HepG2 (cell line): ENCODE measurements at regions not wholly inside any gene's neighbourhood (a gene's known extent, or its start where the extent isn't known, plus 50 kb on each side); places are given as distances from the start of the nearest gene placed in this dataset.
A peak's percentile ranks its signal among the peaks of the same experiment; 100 is the strongest.

Experiments used
- ATAC-seq: fragments of 200-7000 bp; cut with Tn5 transposase; 3 replicates; pipeline ENCODE4 v1.9.1; 2020; ENCODE audit warnings: mild to moderate bottlenecking, moderate library complexity
- BruUV-seq: library from RNA; stranded (reverse); fragments of 400-500 nt; replicated peaks from 2 replicates; lab custom pipeline; 2021; lab: Mats Ljungman, UMichigan
- CTCF ChIA-PET: fragments of 300-600 bp; formaldehyde crosslinking; extraction: SDS; loops from one replicate; lab custom pipeline; 2021; ENCODE audit warnings: low total read pairs, inconsistent platforms, low intra/inter-chr PET ratio; lab: Yijun Ruan, JAX
- POLR2A ChIA-PET: fragments of 350-600 bp; sonication (Branson Sonifier 250); formaldehyde crosslinking; loops from one replicate; lab custom pipeline; 2020; ENCODE audit warnings: antibody characterized with exemption, inconsistent platforms; lab: Yijun Ruan, JAX
- DNase-seq: peaks from one replicate; pipeline ENCODE4 v3.0.0-alpha.2; 2015; ENCODE audit warnings: low spot score
- FAIRE-seq: peaks from 3 replicates; lab custom pipeline; 2011; peaks lifted over from hg19 to GRCh38; lab: Jason Lieb, UNC
- H2AFZ ChIP-seq: one replicate; pipeline ENCODE4 v1.6.1; 2011; ENCODE audit warnings: low read length, inconsistent platforms
- H3K27ac ChIP-seq: fragments of 300-600 bp; 3 replicates; pipeline ENCODE4 v1.8.0; 2011; ENCODE audit warnings: mixed run types, mild to moderate bottlenecking, mixed read lengths, low read length, inconsistent platforms; ENCODE audit not compliant: insufficient read depth; ENCODE audit errors: extremely low read length
- H3K27me3 ChIP-seq, 2 experiments: fragments of 200-600 bp in 1 of 2; 2 replicates in 1 of 2; 3 replicates in 1 of 2; pipeline versions ENCODE4 v1.6.0 to v1.8.0; 2011; ENCODE audit warnings: low read length in 2 of 2, mild to moderate bottlenecking in 2 of 2, moderate library complexity in 2 of 2, inconsistent platforms in 1 of 2; ENCODE audit not compliant: insufficient read depth in 2 of 2, control insufficient read depth in 1 of 2
- H3K36me3 ChIP-seq, 2 experiments: fragments of 200-600 bp in 1 of 2; replicated peaks in 1 of 2; 2 replicates in 1 of 2; 3 replicates in 1 of 2; pipeline versions ENCODE4 v1.5.1 to v1.8.0; 2011; ENCODE audit warnings: low read length in 2 of 2, inconsistent platforms in 1 of 2; ENCODE audit not compliant: insufficient read depth in 2 of 2, control insufficient read depth in 1 of 2
- H3K4me1 ChIP-seq: 2 replicates; pipeline ENCODE4 v1.5.1; 2012; ENCODE audit warnings: low read length, inconsistent platforms; ENCODE audit not compliant: insufficient read depth
- H3K4me2 ChIP-seq: 2 replicates; pipeline ENCODE4 v1.6.0; 2011; ENCODE audit warnings: low read depth, low read length, inconsistent platforms
- H3K4me3 ChIP-seq, 3 experiments: fragments of 200-600 bp in 1 of 3; sonication (generic), shearing (Covaris generic) in 1 of 3; replicated peaks in 1 of 3; 2 replicates each; pipeline ENCODE4 v1.5.1; 2011 to 2016; ENCODE audit warnings: low read length in 3 of 3, inconsistent platforms in 2 of 3, low read depth in 2 of 3, mild to moderate bottlenecking in 2 of 3, control low read depth in 1 of 3, mixed read lengths in 1 of 3; ENCODE audit not compliant: insufficient read depth in 1 of 3
- H3K79me2 ChIP-seq: one replicate; pipeline ENCODE4 v1.6.1; 2011; ENCODE audit warnings: low read length, inconsistent platforms; ENCODE audit not compliant: insufficient read depth
- H3K9ac ChIP-seq: 2 replicates; pipeline ENCODE4 v1.6.0; 2011; ENCODE audit warnings: mild to moderate bottlenecking, low read depth, low read length, inconsistent platforms; ENCODE audit not compliant: insufficient read depth
- H3K9me3 ChIP-seq: 2 replicates; pipeline ENCODE4 v1.5.1; 2012; ENCODE audit warnings: mild to moderate bottlenecking, low read length
- H4K20me1 ChIP-seq: 2 replicates; pipeline ENCODE4 v1.6.0; 2011; ENCODE audit warnings: inconsistent platforms, mild to moderate bottlenecking, low read length, moderate library complexity; ENCODE audit not compliant: insufficient read depth
- CTCF ChIP-seq: sonication (generic); formaldehyde crosslinking; IDR thresholded peaks from 2 replicates; pipeline ENCODE4 v1.5.0; 2020; ENCODE audit warnings: mild to moderate bottlenecking, missing genetic modification reagents, moderate library complexity
- ESRRA ChIP-seq: sonication (generic); formaldehyde crosslinking; IDR thresholded peaks from 2 replicates; pipeline ENCODE4 v1.5.1; 2020; ENCODE audit warnings: mild to moderate bottlenecking, low read depth, missing genetic modification reagents
- FOXA1 ChIP-seq, 2 experiments: fragments of 450-650 bp in 1 of 2; sonication (generic) in 1 of 2; formaldehyde crosslinking in 1 of 2; IDR thresholded peaks; 2 replicates each; pipeline versions ENCODE4 v1.4.0 to v1.6.1; 2016 to 2020; ENCODE audit warnings: missing genetic modification reagents in 1 of 2
- NR2C2 ChIP-seq: sonication (generic); formaldehyde crosslinking; IDR thresholded peaks from 2 replicates; pipeline ENCODE4 v1.4.0; 2020; ENCODE audit warnings: missing genetic modification reagents, mild to moderate bottlenecking, moderate library complexity, borderline replicate concordance
- RNF2 ChIP-seq: fragments of 450-650 bp; conservative IDR thresholded peaks from 2 replicates; pipeline ENCODE4 v1.6.1; 2016; ENCODE audit warnings: low read depth
- RORA ChIP-seq: sonication (generic); formaldehyde crosslinking; IDR thresholded peaks from 2 replicates; pipeline ENCODE4 v1.5.0; 2020; ENCODE audit warnings: mild to moderate bottlenecking, missing genetic modification reagents, moderate library complexity
- SSRP1 ChIP-seq: IDR thresholded peaks from 2 replicates; pipeline ENCODE4 v1.6.1; 2016; ENCODE audit warnings: control low read depth
- ZBTB38 ChIP-seq: sonication (generic); formaldehyde crosslinking; IDR thresholded peaks from 2 replicates; pipeline ENCODE4 v1.5.1; 2020; ENCODE audit warnings: mild to moderate bottlenecking, missing genetic modification reagents
- ZNF10 ChIP-seq: sonication (generic); formaldehyde crosslinking; IDR thresholded peaks from 2 replicates; pipeline ENCODE4 v1.4.0; 2020; ENCODE audit warnings: mild to moderate bottlenecking, low read depth, missing genetic modification reagents, borderline replicate concordance
- ZNF138 ChIP-seq: sonication (generic); formaldehyde crosslinking; IDR thresholded peaks from 2 replicates; pipeline ENCODE4 v1.5.0; 2020; ENCODE audit warnings: mild to moderate bottlenecking, low read depth, missing genetic modification reagents
- ZNF33A ChIP-seq: sonication (generic); formaldehyde crosslinking; IDR thresholded peaks from 2 replicates; pipeline ENCODE4 v1.5.1; 2020; ENCODE audit warnings: missing genetic modification reagents, mild to moderate bottlenecking, moderate library complexity, borderline replicate concordance
- ZNF446 ChIP-seq: sonication (generic); formaldehyde crosslinking; IDR thresholded peaks from 2 replicates; pipeline ENCODE4 v1.5.0; 2020; ENCODE audit warnings: mild to moderate bottlenecking, missing genetic modification reagents
- ZNF574 ChIP-seq: sonication (generic); formaldehyde crosslinking; IDR thresholded peaks from 2 replicates; pipeline ENCODE4 v1.4.0; 2020; ENCODE audit warnings: missing genetic modification reagents
- ZNF644 ChIP-seq: IDR thresholded peaks from 2 replicates; pipeline ENCODE4 v1.6.1; 2016; ENCODE audit warnings: low read depth
- ZNF772 ChIP-seq: sonication (generic); formaldehyde crosslinking; IDR thresholded peaks from 2 replicates; pipeline ENCODE4 v1.5.0; 2020; ENCODE audit warnings: mild to moderate bottlenecking, missing genetic modification reagents
- WGBS: methylation state at CpG from one replicate; pipeline ENCODE4 v1.1.6; 2017; ENCODE audit warnings: low lambda C conversion rate; 5-methylcytosine and 5-hydroxymethylcytosine counted together
- in situ Hi-C: cut with HindIII; loops from 2 replicates; pipeline ENCODE4 v1.10.0; 2017; ENCODE audit warnings: low pct_unique_long_range_greater_than_20kb; ENCODE audit not compliant: extremely low pct_ligation_motif_present
- intact Hi-C: fragments of 100-400 bp; cut with micrococcal nuclease; formaldehyde crosslinking; loops from one replicate; pipeline ENCODE4 v1.10.0; 2022; ENCODE audit not compliant: unreplicated experiment

GRCh38 chr6:37092923-37093727 is 76.8 kb upstream of the PIM1 start (continued):
- no peak for TF ChIP-seq ZNF574 (CRISPR knock-in tag)
- TF ChIP-seq ZNF772 (CRISPR knock-in tag) = no peak

GRCh38 chr6:37093728-37094069 is 76.3 kb upstream of the PIM1 start:
- Histone ChIP-seq H3K36me3 (no peaks in the 10 kb centered on the region), H3K27me3 (no peaks in the 10 kb centered on the region), H3K27ac (no peak overlapping the region), H4K20me1 (no peaks in the 10 kb centered on the region), H3K9me3 (no peaks in the 10 kb centered on the region), H3K4me1 (peaks cover 78% of the 10 kb centered on the region), H3K79me2 (no peaks in the 10 kb centered on the region), H2AFZ (no peak overlapping the region), H3K4me2 (no peak overlapping the region), H3K9ac (no peak overlapping the region), H3K4me3 (no peak overlapping the region)
- 53% methylated on average over 6 of the region's 6 CpGs for WGBS
- ATAC-seq (no peak), FAIRE-seq (no peak), DNase-seq (no peak)
- in situ Hi-C loops = no loop called here
- intact Hi-C loops = no loop called here
- POLR2A ChIA-PET = interaction anchor here (2.3 to 2.9 kb wide), 2 partner anchors 8 to 10 kb away, joined by 8 to 9 read pairs; no protein-coding TSS in a partner anchor
- BruUV-seq = no TSS peak
- CTCF ChIA-PET = no interaction called here
- TF ChIP-seq RNF2 (no peak), ZNF644 (CRISPR knock-in tag) (no peak), ZNF446 (no peak), RORA (CRISPR knock-in tag) (no peak), NR2C2 (no peak), ZNF138 (CRISPR knock-in tag) (no peak), ESRRA (CRISPR knock-in tag) (no peak), FOXA1 (IDR thresholded peaks at IDR 0.05) (no peak), FOXA1 (CRISPR knock-in tag; IDR thresholded peaks at IDR 0.05) (0 out of 2 replicates have a peak, but pooled peaks have one; percentile 16), ZBTB38 (no peak), CTCF (CRISPR knock-in tag) (no peak), SSRP1 (CRISPR knock-in tag) (no peak), ZNF10 (CRISPR knock-in tag) (no peak), ZNF33A (CRISPR knock-in tag) (no peak)
